NCI-H2107 treated with DMSO at 0.1 percent for 48 hours (cell line): ENCODE measurements at regions not wholly inside any gene's neighbourhood (a gene's known extent, or its start where the extent isn't known, plus 50 kb on each side); places are given as distances from the start of the nearest gene placed in this dataset.

ENCODE experiments used
- DNase-seq: peaks from one replicate; lab custom pipeline; 2025; ENCODE audit not compliant: unreplicated experiment; lab: John Stamatoyannopoulos, UW

DNA sequence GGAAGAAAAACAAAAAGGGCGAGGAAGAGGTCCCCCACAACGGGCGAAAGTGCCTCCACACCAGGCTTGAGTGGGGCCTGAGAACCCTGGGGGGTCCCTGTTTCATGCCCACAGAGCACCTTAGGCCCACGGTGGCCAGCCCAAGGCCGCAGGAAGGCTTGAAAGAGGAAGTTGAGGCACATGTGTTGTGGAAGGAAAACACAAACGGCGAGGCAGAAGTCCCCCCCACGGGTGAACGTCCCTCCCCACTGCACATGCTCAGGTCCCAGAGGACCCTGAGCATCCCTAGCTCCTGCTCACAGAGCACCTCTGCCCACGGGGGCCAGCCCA, 371.5 kb downstream of the ALG10 start:
- no peak for DNase-seq

DNA sequence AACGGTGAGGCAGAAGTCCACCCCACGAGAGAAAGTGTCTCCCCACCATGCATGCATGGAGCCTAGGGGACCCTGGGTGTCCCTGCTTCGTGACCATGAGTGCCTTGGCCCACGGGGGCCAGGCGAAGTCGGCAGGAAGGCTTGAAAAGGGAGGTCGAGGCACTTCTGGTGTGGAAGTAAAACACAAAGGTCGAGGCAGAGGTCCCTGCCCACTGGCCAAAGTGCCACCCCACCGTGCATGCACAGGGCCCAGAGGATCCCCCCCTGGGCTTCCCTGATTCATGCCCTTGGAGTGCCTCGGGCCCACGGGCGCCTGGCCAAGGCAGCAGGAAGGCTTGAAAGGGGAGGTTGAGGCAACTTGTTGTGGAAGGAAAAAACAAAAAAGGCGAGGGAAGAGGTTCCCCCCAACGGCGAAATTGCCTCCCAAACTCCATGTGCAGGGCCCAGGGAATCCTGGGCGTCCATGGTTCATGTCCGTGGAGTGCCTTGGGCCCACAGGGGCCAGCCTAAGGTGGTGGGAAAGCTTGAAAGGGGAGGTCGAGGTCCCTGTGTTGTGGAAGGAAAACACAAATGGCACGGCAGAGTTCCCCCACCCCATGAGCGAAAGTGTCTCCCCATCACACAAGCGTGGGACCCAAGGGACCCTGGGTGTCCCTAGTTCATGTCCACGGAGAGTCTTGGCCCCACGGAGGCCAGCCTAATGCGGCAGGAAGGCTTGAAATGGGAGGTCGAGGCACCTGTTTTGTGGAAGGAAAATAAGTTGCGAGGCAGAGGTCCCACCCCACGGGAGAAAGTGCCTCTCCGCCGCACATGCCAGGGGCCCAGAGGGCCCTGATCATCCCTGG, 372.1 kb downstream of the ALG10 start:
- no peak for DNase-seq

DNA sequence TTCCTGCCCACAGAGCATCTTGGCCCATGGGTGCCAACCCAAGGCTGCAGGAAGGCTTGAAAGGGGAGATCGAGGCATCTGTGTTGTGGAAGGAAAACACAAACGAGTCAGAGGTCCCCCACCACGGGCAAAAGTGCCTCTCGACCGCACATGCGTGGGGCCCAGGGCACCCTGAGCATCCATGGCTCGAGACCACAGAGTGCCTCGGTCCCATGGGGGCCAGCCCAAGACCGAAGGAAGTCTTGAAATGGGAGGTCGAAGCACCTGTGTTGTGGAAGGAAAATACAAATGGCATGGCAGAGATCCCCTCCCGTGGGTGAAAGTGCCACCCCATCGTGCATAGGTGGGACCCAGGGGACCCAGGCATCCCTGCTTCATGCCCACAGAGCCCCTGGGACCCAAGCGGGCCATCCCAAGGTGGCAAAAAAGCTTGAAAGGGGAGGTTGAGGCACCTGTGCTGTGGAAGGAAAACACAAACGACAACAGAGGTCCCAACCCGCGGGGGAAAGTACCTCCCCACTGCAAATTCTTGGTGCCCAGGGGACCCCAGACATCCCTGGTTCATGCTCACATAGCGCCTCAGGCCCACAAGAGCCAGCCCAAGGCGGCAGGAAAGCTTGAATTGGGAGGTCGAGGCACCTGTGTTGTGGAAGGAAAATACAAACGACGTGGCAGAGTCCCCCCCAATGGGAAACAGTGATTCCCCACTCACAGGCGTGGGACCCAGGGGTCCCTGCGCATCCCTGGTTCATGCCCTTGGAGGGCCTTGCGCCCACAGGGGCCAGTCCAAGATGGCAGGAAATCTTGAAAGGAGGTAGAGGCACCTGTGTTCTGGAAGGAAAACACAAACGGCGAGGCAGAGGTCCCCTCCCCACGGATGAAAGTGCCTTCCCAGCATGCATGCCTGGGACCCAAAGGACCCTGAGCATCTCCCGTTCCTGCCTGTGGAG, 373.0 kb downstream of the ALG10 start:
- DNase-seq = no peak

DNA sequence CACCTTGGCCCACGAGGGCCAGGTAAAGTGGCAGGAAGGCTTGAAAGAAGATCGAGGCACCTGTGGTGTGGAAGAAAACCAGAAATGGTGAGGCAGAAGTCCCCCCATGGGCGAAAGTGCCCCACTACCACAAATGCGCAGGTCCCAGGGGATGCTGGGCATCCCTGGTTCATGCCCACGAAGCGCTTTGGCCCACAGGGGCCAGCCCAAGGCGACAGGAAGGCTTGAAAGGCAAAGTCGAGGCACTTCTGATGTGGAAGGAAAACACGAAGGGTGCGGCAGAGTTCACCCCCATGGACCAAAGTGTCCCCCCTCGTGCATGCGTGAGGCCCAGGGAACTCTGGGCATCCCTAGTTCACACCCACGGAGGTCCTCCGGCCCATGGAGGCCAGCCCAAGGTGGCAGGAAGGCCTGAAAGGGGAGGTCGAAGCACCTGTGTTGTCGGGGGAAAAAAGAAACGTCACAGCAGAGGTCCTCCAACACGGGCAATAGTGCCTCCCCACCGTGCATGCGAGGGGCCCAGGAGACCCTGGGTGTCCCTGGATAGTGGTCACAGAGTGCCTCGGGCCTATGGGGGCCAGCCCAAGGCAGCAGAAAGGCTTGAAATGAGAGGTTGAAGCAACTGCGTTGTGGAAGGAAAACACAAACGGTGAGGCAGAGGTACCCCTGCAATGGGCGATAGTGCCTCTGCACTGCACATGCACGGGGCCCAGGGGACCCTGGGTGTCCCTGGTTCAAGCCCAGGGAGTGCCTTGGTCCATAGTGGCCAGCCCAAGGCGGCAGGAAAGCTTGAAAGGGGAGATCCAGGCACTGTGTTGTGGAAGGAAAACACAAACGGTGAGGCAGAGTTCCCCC, 373.9 kb downstream of the ALG10 start:
- DNase-seq = no peak

DNA sequence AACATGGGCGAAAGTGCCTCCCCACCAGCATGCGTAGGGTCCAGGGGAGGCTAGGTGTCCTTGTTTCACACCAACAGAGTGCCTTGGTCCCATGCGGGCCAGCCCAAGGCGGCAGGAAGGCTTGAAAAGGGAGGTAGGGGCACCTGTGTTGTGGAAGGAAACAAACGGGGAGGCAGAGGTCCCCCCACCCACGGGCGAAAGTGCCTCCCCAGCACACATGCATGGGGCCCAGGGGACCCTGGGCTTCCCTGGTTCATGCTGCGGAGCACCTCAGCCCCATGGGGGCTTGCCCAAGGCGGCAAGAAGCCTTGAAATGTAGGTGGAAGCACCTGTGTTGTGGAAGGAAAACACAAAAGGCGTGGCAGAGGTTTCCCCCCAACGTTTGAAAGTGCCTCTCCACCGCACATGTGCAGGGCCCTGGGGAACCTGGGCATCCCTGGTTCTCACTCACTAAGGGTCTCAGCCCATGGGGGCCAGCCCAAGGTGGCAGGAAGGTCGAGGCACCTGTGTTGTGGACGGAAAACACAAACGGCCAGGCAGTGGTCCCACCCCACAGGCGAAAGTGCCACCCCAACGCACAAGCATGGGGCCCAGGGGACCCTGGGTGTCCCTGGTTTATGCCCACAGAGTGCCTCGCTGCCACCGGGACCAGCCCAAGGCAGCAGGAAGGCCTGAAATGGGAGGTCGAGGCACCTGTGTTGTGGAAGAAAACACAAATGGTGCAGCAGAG, 374.7 kb downstream of the ALG10 start:
- DNase-seq = no peak

DNA sequence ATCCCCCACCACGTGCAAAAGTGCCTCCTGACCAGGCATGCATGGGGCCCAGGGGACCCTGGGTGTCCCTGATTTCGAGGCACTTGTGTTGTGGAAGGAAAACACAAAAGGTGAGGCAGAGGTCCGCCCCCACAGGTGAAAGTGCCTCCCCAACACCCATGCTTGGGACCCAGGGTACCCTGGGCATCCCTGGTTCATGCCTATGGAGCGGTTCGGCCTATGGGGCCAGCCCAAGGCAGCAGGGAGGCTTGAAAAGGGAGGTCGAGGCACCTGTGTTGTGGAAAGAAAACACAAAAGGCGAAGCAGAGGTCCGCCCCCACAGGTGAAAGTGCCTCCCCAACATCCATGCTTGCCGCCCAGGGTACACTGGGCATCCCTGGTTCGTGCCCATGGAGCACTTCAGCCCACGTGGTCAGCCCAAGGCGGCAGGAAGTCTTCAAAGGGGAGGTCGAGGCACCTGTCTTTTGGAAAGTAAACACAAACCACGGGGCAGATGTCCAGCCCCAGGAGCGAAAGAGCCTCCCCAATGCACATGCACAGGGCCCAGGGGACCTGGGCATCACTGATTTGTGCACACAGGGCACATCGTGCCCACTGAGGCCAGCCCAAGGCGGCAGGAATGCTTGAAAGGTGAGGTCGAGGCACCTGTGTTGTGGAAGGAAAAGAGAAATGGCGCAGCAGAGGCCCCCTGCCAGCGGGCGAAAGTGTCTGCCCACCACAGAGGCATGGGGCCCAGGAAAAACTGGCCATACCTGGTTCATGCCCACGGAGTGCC, 375.5 kb downstream of the ALG10 start:
- DNase-seq = no peak

DNA sequence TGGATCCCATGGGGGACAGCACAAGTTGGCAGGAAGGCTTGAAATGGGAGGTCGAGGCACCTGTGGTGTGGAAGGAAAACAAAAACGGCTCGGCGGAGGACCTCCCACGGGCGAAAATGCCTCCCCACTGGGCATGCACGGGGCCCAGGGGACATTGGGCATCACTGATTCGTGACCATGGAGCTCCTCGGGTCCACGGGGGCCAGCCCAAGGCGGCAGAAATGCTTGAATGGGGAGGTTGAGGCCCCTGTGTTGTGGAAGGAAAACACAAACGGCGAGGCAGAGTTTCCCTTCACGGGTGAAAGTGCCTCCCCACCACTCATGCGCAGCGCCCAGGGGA, 376.0 kb downstream of the ALG10 start:
- no peak for DNase-seq

DNA sequence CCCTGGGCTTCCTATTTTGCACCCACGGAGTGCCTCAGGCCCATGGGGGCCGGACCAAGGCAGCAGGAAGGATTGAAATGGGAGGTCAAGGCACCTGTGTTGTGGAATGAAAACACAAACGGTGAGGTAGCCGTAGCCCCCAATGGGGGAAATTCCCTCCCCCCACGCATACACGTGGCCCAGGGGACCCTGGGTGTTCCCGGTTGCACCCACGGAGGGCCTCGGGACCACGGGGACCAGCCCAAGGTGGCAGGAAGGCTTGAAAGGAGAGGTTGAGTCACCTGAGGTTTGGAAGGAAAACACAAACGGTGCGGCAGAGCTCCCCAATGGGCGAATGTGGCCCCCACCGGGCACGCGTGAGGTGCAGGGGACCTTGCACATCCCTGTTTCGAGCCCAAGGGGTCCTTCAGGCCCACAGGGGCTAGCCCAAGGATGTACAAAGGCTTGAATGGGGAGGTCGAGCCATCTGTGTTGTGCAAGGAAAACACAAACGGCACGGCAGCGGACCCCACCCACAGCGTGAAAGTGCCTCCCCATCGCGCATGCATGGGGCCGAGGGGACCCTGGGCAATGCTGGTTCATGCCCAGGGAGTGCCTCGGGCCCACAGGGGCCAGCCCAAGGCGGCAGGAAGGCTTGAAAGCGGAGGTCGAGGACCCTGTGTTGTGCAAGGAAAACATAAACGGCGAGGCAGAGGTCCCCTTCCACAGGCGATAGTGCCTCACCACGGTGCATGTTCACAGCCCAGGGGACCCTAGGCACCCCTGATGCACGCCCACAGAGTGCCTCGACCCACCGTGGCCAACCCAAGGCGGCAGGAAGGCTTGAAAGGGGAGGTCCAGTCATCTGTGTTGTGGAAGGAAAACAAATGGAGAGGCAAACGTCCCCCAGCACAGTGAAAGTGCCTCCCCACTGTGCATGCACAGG, 376.7 kb downstream of the ALG10 start:
- DNase-seq = no peak

DNA sequence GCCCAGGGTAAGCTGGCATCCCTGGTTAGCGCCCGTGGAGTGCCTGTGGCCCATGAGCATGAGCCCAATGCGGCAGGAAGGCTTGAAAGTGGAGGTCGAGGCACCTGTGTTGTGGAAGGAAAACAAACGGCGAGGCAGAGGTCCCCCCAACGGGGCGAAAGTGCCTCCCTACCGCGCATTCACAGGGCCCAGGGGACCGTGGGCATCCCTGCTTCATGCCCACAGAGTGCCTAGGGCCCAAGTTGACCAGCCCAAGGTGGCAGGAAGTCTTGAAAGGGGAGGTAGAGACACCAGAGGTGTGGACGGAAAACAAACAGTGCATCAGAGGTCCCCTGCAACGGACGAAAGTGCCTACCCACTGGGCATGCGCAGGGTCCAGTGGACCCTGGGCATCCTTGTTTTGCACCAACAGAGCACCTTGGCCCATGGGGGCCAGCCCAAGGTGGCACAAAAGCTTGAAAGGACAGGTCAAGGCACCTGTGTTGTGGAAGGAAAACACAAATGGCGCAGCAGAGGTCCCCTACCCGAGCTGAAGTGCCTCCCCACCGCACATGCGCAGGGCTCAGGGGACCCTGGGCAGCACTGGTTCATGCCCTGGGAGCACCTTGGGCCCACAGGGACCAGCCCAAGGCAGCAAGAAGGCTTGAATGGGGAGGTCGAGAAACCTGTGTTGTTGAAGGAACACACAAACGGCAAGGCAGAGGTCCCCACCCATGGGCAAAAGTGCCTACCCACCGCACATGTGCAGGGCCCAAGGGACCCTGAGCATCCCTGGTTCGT, 377.5 kb downstream of the ALG10 start:
- no peak for DNase-seq

DNA sequence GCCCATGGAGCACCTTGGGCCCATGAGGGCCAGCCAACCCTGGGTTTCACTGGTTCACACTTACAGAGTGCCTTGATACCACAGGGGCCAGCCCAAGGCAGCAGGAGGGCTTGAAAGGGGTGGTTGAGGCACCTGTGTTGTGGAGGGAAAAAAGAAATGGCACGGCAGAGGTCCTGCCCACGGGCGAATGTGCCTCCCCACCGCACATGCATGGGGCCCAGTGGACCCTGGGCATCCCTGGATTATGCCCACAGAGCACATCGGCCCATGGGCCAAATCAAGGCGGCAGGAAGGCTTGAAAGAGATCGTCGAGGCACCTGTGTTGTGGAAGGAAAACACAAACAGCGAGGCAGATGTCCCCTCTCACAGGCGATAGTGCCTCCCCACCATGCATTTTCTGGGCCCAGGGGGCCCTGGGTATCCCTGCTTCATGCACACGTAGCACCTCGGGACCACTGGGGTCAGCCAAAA, 378.1 kb downstream of the ALG10 start:
- DNase-seq = no peak

DNA sequence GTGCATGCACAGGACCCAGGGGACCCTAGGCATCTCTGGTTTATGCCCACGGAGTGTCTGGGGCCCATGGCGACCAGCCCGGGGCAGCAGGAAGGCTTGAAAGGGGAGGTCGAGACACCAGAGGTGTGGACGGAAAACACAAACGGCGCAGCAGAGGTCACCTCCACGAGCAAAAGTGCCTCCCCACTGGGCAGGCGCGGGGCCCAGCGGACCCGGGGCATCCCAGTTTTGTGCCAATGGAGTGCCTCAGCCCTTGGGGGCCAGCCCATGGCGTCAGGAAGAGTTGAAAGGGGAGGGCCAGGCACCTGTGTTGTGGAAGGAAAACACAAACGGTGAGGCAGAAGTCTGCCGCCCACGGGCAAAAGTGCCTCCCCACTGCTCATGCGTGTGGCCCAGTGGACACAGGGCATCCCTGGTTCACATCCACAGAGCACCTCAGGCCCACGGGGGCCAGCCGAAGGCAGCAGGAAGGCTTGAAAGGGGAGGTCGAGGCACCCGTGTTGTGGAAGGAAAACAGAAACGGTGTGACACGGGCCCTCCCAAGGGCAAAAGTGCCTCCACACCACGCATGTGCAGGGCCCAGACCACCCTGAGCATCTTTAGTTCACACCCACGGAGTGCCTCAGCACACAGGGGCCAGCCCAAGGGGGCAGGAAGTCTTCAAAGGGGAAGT, 378.8 kb downstream of the ALG10 start:
- DNase-seq = no peak

DNA sequence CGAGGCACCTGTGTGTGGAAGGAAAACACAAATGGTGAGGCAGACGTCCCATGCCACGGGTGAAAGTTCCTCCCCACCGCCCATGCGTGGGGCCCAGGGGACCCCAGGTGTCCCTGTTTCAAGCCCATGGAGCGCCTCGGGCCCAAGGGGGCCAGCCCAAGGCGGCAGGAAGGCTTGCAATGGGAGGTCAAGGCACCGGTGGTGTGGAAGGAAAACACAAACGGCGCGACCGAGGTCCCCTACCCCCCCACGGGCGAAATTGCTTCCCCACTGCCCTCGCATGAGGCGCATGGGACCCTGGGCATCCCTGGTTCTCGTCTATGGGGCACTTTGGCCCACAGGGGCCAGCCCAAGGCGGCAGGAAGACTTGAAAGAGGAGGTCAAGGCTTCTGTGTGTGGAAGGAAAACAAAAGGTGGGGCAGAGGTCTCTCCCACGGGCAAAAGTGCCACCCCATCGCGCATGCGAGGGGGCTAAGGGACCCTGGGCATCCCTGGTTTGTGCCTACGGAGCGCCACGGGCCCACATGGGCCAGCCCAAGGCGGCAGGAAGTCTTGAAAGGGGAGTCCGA, 379.4 kb downstream of the ALG10 start:
- DNase-seq = no peak

DNA sequence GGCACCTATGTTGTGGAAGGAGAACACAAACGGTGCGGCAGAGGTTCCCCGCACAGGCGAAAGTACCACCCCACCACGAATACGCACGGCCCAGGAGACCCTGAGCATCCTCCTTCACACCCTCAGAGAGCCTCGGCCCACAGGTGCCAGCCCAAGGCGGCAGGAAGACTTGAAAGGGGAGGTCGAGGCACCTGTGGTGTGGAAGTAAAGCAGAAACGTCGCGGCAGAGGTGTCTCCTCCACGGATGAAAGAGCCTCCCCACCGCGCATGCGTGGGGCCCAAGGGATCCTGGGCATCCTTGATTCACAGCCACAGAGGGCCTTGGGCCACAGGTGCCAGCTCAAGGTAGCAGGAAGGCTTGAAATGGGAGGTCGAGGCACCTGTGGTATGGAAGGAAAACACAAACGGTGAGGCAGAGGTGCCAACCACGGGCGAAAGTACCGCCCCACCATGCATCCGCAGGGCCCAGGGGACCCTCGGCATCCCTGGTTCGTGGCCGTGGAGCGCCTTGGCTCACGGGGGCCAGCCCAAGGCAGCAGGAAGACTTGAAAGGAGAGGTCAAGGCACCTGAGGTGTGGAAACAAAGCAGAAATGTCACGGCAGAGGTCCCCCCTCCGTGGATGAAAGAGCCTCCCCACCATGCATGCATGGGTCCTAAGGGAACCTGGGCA, 380.1 kb downstream of the ALG10 start:
- DNase-seq = no peak

DNA sequence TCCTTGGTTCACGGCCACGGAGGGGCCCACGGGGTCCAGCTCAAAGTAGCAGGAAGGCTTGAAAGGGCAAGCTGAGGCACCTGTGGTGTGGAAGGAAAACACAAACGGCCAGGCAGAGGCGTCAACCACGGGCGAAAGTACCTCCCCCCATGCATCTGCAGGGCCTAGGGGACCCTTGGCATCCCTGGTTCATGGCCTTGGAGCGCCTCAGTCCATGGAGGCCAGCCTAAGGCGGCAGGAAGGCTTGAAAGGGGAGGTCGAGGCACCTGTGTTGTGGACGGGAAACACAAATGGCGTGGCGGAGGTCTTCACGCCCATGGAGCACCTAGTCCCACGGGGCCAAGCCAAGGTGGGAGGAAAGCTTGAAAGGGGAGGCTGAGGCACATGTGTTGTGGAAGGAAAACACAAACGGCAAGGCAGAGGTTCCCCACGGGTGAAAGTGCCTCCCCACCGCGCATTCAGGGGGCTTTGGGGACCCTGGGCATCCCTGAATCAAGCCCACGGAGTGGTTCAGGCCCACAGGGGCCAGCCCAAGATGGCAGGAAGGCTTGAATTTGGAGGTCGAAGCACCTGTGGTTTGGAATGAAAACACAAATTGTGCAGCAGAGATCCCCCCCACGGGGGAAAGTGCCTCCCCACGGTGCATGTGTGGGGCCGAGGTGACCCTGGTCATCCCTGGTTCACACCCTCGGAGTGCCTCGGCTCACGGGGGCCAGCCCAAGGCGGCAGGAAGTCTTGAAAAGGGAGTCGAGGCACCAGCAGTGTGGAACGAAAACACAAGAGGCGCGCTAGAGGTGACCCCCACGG, 380.8 kb downstream of the ALG10 start:
- DNase-seq = no peak

DNA sequence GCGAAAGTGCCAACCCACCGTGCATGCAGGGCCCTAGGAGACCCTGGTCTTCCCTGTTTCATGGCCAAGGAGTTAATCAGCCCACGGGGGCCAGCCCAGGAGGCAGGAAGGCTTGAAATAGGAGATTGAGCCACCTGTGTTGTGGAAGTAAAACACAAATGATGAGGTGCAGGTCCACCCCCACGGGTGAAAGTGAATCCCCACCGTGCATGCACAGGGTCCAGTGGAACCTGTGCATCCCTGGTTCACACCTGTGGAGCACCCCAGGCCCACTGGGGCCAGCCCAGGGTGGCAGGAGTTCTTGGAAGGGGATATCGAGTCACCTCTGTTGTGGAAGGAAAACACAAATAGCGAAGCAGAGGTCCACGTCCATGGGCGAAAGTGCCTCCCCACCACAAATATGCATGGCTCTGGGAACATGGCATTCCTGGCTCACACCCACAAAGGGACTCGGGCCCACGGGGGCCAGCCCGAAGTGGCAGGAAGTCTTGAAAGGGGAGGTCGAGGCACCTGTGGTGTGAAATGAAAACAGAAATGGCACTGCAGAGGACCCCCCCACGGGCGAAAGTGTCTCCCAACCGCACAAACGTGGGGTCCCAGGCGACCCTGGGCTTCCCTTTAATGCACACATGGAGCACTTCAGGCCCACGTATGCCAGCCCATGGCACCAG, 381.5 kb downstream of the ALG10 start:
- DNase-seq = no peak
